K562 (cell line): ENCODE measurements at regions not wholly inside any gene's neighbourhood (a gene's known extent, or its start where the extent isn't known, plus 50 kb on each side); places are given as distances from the start of the nearest gene placed in this dataset.

Experiments used
- CBX8 ChIP-seq: fragments of 200-600 bp; sonication (generic); IDR thresholded peaks from 2 replicates; pipeline ENCODE4 v1.6.1; 2012; ENCODE audit warnings: borderline replicate concordance, mixed run types, low read depth, mild to moderate bottlenecking, moderate library complexity, mixed read lengths, low read length, control low read depth, inconsistent platforms; ENCODE audit not compliant: poor library complexity, severe bottlenecking; ENCODE audit errors: extremely low read depth
- CXXC5 ChIP-seq: fragments of 250-450 bp; sonication (Bioruptor Pico); IDR thresholded peaks from 2 replicates; pipeline ENCODE4 v1.8.0; 2022; ENCODE audit warnings: inconsistent platforms, mild to moderate bottlenecking, moderate library complexity
- MAFF ChIP-seq: IDR thresholded peaks from 2 replicates; pipeline ENCODE4 v1.6.1; 2012; ENCODE audit warnings: low read length, improper control_type of control experiment
- MAFG ChIP-seq: fragments of 450-650 bp; conservative IDR thresholded peaks from 2 replicates; pipeline ENCODE4 v1.6.1; 2016; ENCODE audit warnings: missing genetic modification characterization, missing compliant biosample characterization
- MAFK ChIP-seq: IDR thresholded peaks from 2 replicates; pipeline ENCODE4 v1.6.1; 2011; ENCODE audit warnings: low read length, improper control_type of control experiment
- NCOA1 ChIP-seq: fragments of 450-650 bp; IDR thresholded peaks from 2 replicates; pipeline ENCODE4 v1.6.1; 2016; ENCODE audit warnings: low read depth
- RB1 ChIP-seq: fragments of 450-650 bp; IDR thresholded peaks from 2 replicates; pipeline ENCODE4 v1.6.1; 2017; ENCODE audit warnings: low read depth, mild to moderate bottlenecking
- SMC3 ChIP-seq: conservative IDR thresholded peaks from 2 replicates; pipeline ENCODE4 v1.6.1; 2011; ENCODE audit warnings: low read depth, low read length, improper control_type of control experiment; ENCODE audit not compliant: insufficient read depth
- ZNF124 ChIP-seq: sonication (generic); formaldehyde crosslinking; IDR thresholded peaks from 2 replicates; pipeline ENCODE4 v1.8.1; 2022; ENCODE audit warnings: missing genetic modification reagents
- TF ChIP-seq, protein P1 (sequence below): fragments of 450-650 bp; formaldehyde crosslinking; IDR thresholded peaks from 2 replicates; pipeline ENCODE4 v1.4.0; 2020; ENCODE audit warnings: mild to moderate bottlenecking, moderate library complexity
- TF ChIP-seq, protein P2 (sequence below), 2 experiments: fragments of 450-650 bp; formaldehyde crosslinking in 1 of 2; IDR thresholded peaks; 2 replicates each; pipeline versions ENCODE4 v1.4.0 to v1.6.1; 2014 to 2020; ENCODE audit warnings: mild to moderate bottlenecking in 2 of 2, borderline replicate concordance in 1 of 2, low read depth in 1 of 2

DNA sequence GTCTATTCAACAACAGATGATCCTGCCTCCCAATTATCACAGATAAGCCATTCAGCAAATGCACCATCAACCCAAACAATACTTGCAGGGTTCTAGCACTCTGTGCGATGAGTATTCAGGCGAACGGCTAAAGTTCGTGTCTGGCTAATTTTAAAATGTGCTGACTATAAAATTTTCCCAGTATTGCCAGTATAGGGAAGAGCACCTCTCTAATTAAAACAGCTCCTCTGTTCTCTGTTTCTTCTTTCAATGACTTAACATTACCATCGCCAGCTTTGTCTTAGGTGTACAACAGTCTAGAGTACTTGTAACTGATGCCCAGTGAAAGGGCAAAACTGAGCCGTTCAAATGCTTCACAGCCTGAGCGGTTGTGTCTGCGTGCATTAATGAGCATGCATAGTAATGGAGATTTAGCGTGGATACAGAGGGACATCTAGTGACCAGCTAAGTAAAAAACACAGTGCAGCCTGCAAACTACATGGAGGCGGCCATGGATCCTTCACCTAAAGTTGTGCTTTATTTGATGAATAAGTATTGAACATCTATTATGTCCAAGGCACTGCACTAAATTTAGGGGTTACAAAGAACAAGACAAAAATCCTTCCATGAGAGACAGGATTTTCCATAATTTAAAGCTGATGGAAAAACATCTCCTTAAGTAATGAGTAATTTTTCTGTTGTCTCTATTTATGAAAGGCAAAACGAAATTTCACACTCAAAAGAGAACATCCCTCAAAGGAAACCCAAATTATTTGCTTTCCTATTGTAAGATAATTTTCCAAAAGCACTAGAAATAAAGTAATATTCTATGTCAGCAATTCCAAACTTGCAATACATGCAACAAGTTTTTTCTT is 120.0 kb downstream of the SETD4 start (continued):
- TF ChIP-seq, protein P1, sequence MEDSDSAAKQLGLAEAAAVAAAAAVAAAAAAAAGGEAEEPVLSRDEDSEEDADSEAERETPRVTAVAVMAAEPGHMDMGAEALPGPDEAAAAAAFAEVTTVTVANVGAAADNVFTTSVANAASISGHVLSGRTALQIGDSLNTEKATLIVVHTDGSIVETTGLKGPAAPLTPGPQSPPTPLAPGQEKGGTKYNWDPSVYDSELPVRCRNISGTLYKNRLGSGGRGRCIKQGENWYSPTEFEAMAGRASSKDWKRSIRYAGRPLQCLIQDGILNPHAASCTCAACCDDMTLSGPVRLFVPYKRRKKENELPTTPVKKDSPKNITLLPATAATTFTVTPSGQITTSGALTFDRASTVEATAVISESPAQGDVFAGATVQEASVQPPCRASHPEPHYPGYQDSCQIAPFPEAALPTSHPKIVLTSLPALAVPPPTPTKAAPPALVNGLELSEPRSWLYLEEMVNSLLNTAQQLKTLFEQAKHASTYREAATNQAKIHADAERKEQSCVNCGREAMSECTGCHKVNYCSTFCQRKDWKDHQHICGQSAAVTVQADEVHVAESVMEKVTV (CRISPR knock-in tag), result peak; percentile 89
- TF ChIP-seq NCOA1 (no peak), MAFG (tag) (peak; percentile 94), CXXC5 (CRISPR knock-in tag) (peak; percentile 60; the same call in 1 of the 2 replicates), MAFK (peak; percentile 50), RB1 (0 out of 2 replicates have a peak, but pooled peaks have one; percentile 20), MAFF (peak; percentile 63), ZNF124 (CRISPR knock-in tag) (no peak), CBX8 (peak; percentile 80), SMC3 (peak; percentile 51)
- TF ChIP-seq, protein P2, sequence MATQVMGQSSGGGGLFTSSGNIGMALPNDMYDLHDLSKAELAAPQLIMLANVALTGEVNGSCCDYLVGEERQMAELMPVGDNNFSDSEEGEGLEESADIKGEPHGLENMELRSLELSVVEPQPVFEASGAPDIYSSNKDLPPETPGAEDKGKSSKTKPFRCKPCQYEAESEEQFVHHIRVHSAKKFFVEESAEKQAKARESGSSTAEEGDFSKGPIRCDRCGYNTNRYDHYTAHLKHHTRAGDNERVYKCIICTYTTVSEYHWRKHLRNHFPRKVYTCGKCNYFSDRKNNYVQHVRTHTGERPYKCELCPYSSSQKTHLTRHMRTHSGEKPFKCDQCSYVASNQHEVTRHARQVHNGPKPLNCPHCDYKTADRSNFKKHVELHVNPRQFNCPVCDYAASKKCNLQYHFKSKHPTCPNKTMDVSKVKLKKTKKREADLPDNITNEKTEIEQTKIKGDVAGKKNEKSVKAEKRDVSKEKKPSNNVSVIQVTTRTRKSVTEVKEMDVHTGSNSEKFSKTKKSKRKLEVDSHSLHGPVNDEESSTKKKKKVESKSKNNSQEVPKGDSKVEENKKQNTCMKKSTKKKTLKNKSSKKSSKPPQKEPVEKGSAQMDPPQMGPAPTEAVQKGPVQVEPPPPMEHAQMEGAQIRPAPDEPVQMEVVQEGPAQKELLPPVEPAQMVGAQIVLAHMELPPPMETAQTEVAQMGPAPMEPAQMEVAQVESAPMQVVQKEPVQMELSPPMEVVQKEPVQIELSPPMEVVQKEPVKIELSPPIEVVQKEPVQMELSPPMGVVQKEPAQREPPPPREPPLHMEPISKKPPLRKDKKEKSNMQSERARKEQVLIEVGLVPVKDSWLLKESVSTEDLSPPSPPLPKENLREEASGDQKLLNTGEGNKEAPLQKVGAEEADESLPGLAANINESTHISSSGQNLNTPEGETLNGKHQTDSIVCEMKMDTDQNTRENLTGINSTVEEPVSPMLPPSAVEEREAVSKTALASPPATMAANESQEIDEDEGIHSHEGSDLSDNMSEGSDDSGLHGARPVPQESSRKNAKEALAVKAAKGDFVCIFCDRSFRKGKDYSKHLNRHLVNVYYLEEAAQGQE (IDR thresholded peaks at IDR 0.05; ENCODE audit: borderline replicate concordance), result peak; percentile 73; the same call in 1 of the 2 replicates
- TF ChIP-seq, protein P2 (CRISPR knock-in tag; IDR thresholded peaks at IDR 0.05; ENCODE audit: low read depth), result no peak
